ENCODE measurements at regions not wholly inside any gene's neighbourhood (a gene's known extent, or its start where the extent isn't known, plus 50 kb on each side); places are given as distances from the start of the nearest gene placed in this dataset.
"Not testable (repeated sequence)": the region's sequence is repeated elsewhere in the genome, so short reads cannot be mapped to it uniquely, and the experiment has no call there.

- Histone ChIP-seq H3F3A (ENCODE audit: insufficient read depth, low read length) (no peaks in the 10 kb centered on the region), H3K9me3 (ENCODE audit: low read length) (no peaks in the 10 kb centered on the region), H3K79me2 (ENCODE audit: insufficient read depth, low read length) (no peaks in the 10 kb centered on the region), H3K27ac (ENCODE audit: low read depth, low read length, poor library complexity, severe bottlenecking) (no peak overlapping the region), H3K27me3 (ENCODE audit: insufficient read depth, low read length) (no peaks in the 10 kb centered on the region), H4K20me1 (ENCODE audit: insufficient read depth, low read length) (no peaks in the 10 kb centered on the region), H3K4me2 (ENCODE audit: low read length) (no peak overlapping the region), H3K9ac (ENCODE audit: low read length) (no peak overlapping the region), H3K4me1 (ENCODE audit: insufficient read depth, low read length, severe bottlenecking) (no peaks in the 10 kb centered on the region), H3K4me3 (ENCODE audit: low read depth, low read length, poor library complexity, severe bottlenecking) (no peak overlapping the region), H3K36me3 (ENCODE audit: insufficient read depth, low read length) (no peaks in the 10 kb centered on the region), H2AFZ (ENCODE audit: low read length) (no peak overlapping the region), H3K9me2 (ENCODE audit: low read depth, low read length) (no peaks in the 10 kb centered on the region)
- TF ChIP-seq, protein P1, sequence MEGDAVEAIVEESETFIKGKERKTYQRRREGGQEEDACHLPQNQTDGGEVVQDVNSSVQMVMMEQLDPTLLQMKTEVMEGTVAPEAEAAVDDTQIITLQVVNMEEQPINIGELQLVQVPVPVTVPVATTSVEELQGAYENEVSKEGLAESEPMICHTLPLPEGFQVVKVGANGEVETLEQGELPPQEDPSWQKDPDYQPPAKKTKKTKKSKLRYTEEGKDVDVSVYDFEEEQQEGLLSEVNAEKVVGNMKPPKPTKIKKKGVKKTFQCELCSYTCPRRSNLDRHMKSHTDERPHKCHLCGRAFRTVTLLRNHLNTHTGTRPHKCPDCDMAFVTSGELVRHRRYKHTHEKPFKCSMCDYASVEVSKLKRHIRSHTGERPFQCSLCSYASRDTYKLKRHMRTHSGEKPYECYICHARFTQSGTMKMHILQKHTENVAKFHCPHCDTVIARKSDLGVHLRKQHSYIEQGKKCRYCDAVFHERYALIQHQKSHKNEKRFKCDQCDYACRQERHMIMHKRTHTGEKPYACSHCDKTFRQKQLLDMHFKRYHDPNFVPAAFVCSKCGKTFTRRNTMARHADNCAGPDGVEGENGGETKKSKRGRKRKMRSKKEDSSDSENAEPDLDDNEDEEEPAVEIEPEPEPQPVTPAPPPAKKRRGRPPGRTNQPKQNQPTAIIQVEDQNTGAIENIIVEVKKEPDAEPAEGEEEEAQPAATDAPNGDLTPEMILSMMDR (IDR thresholded peaks at IDR 0.05; ENCODE audit: low read length), result no peak
- no peak for TF ChIP-seq EZH2 (IDR thresholded peaks at IDR 0.05; ENCODE audit: borderline replicate concordance, low read length)
Measured at GRCh38 chr6:22770054-22770453, 200.7 kb downstream of the HDGFL1 start.

GRCh38 chr6:22774129-22774528 is 204.8 kb downstream of the HDGFL1 start:
- no peaks in the 10 kb centered on the region for H3K9me2 ChIP-seq (ENCODE audit: low read depth, low read length)
- TF ChIP-seq EZH2 (IDR thresholded peaks at IDR 0.05; ENCODE audit: borderline replicate concordance, low read length), result no peak
- TF ChIP-seq, protein P1 (IDR thresholded peaks at IDR 0.05; ENCODE audit: low read length), result no peak
- H3K79me2 ChIP-seq (ENCODE audit: insufficient read depth, low read length), result no peaks in the 10 kb centered on the region
- no peak overlapping the region for H3K4me3 ChIP-seq (ENCODE audit: low read depth, low read length, poor library complexity, severe bottlenecking)
- H4K20me1 ChIP-seq (ENCODE audit: insufficient read depth, low read length), result no peaks in the 10 kb centered on the region
- H3K27me3 ChIP-seq (ENCODE audit: insufficient read depth, low read length), result no peaks in the 10 kb centered on the region
- no peaks in the 10 kb centered on the region for H3F3A ChIP-seq (ENCODE audit: insufficient read depth, low read length)
- H2AFZ ChIP-seq (ENCODE audit: low read length), result no peak overlapping the region
- no peaks in the 10 kb centered on the region for H3K36me3 ChIP-seq (ENCODE audit: insufficient read depth, low read length)
- no peaks in the 10 kb centered on the region for H3K4me1 ChIP-seq (ENCODE audit: insufficient read depth, low read length, severe bottlenecking)
- no peak overlapping the region for H3K9ac ChIP-seq (ENCODE audit: low read length)
- H3K27ac ChIP-seq (ENCODE audit: low read depth, low read length, poor library complexity, severe bottlenecking), result no peak overlapping the region
- H3K9me3 ChIP-seq (ENCODE audit: low read length), result peaks cover 4% of the 10 kb centered on the region; the same call in 1 of the 2 replicates
- no peak overlapping the region for H3K4me2 ChIP-seq (ENCODE audit: low read length)

- H3K4me2 ChIP-seq (ENCODE audit: low read length); H3K36me3 ChIP-seq (ENCODE audit: insufficient read depth, low read length); H3F3A ChIP-seq (ENCODE audit: insufficient read depth, low read length); H4K20me1 ChIP-seq (ENCODE audit: insufficient read depth, low read length); H3K9ac ChIP-seq (ENCODE audit: low read length); H3K79me2 ChIP-seq (ENCODE audit: insufficient read depth, low read length); H3K4me3 ChIP-seq (ENCODE audit: low read depth, low read length, poor library complexity, severe bottlenecking); H3K9me2 ChIP-seq (ENCODE audit: low read depth, low read length); H3K27ac ChIP-seq (ENCODE audit: low read depth, low read length, poor library complexity, severe bottlenecking); H3K9me3 ChIP-seq (ENCODE audit: low read length); H3K4me1 ChIP-seq (ENCODE audit: insufficient read depth, low read length, severe bottlenecking); H3K27me3 ChIP-seq (ENCODE audit: insufficient read depth, low read length); H2AFZ ChIP-seq (ENCODE audit: low read length): not testable (repeated sequence)
Measured at GRCh38 chr6:22778438-22778837, 209.1 kb downstream of the HDGFL1 start.

DNA sequence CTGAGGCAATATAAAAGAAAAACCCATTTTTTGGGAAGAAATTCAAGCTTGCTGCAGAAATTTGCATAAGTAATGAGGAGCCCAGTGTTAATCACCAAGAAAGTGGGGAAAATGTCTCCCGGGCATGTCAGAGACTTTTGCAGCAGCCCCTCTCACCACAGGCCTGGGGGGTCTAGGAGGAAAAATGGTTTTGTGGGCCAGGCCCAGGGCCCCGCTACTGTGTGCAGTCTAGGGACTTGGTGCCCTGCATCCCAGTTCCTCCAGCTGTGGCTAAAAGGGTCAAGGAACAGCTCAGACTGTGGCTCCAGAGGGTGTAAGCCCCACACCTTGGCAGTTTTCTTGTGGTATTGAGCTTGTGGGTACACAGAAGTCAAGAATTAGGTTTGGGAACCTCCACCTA is 209.7 kb downstream of the HDGFL1 start:
- no peak for TF ChIP-seq EZH2 (IDR thresholded peaks at IDR 0.05; ENCODE audit: borderline replicate concordance, low read length)
- no peaks in the 10 kb centered on the region for H4K20me1 ChIP-seq (ENCODE audit: insufficient read depth, low read length)
- no peaks in the 10 kb centered on the region for H3F3A ChIP-seq (ENCODE audit: insufficient read depth, low read length)
- no peak overlapping the region for H2AFZ ChIP-seq (ENCODE audit: low read length)
- H3K27ac ChIP-seq (ENCODE audit: low read depth, low read length, poor library complexity, severe bottlenecking), result no peak overlapping the region
- no peaks in the 10 kb centered on the region for H3K9me2 ChIP-seq (ENCODE audit: low read depth, low read length)
- H3K4me1 ChIP-seq (ENCODE audit: insufficient read depth, low read length, severe bottlenecking), result no peaks in the 10 kb centered on the region
- no peak overlapping the region for H3K9ac ChIP-seq (ENCODE audit: low read length)
- H3K27me3 ChIP-seq (ENCODE audit: insufficient read depth, low read length), result no peaks in the 10 kb centered on the region
- no peak overlapping the region for H3K4me2 ChIP-seq (ENCODE audit: low read length)
- H3K4me3 ChIP-seq (ENCODE audit: low read depth, low read length, poor library complexity, severe bottlenecking), result no peak overlapping the region
- H3K9me3 ChIP-seq (ENCODE audit: low read length), result peaks cover 4% of the 10 kb centered on the region; the same call in 1 of the 2 replicates
- H3K79me2 ChIP-seq (ENCODE audit: insufficient read depth, low read length), result no peaks in the 10 kb centered on the region
- H3K36me3 ChIP-seq (ENCODE audit: insufficient read depth, low read length), result no peaks in the 10 kb centered on the region

Measured in OCI-LY1 (cell line).